H9 (cell line): ENCODE measurements at regions not wholly inside any gene's neighbourhood (a gene's known extent, or its start where the extent isn't known, plus 50 kb on each side); places are given as distances from the start of the nearest gene placed in this dataset.

Source experiments
- DNase-seq: peaks from one replicate; pipeline ENCODE4 v3.0.0-alpha.2; 2017
- H2AFZ ChIP-seq: one replicate; pipeline ENCODE4 v1.6.1; 2013; ENCODE audit warnings: mild to moderate bottlenecking, low read length, control low read depth, moderate library complexity
- H2AK5ac ChIP-seq: 2 replicates; pipeline ENCODE4 v1.6.1; 2013; ENCODE audit warnings: low read length, control low read depth, mixed read lengths; ENCODE audit not compliant: insufficient read length
- H2BK120ac ChIP-seq: one replicate; pipeline ENCODE4 v1.6.1; 2013; ENCODE audit warnings: low read depth, mild to moderate bottlenecking, low read length, control low read depth, inconsistent platforms; ENCODE audit not compliant: poor library complexity, severe bottlenecking
- H2BK12ac ChIP-seq: 2 replicates; pipeline ENCODE4 v1.6.1; 2013; ENCODE audit warnings: low read length, control low read depth, mixed read lengths, low read depth; ENCODE audit not compliant: insufficient read length
- H2BK15ac ChIP-seq: 2 replicates; pipeline ENCODE4 v1.6.1; 2013; ENCODE audit warnings: low read depth, low read length, control low read depth
- H2BK20ac ChIP-seq: one replicate; pipeline ENCODE4 v1.6.1; 2013; ENCODE audit warnings: low read depth, mild to moderate bottlenecking, low read length, control low read depth, inconsistent platforms; ENCODE audit not compliant: poor library complexity, severe bottlenecking
- H2BK5ac ChIP-seq: 2 replicates; pipeline ENCODE4 v1.6.1; 2013; ENCODE audit warnings: low read length, control low read depth, mixed read lengths; ENCODE audit not compliant: insufficient read length
- H3K14ac ChIP-seq: 2 replicates; pipeline ENCODE4 v1.6.1; 2013; ENCODE audit warnings: low read length, control low read depth; ENCODE audit not compliant: insufficient read depth
- H3K18ac ChIP-seq: 2 replicates; pipeline ENCODE4 v1.6.1; 2013; ENCODE audit warnings: low read depth, mild to moderate bottlenecking, mixed read lengths, low read length, control low read depth; ENCODE audit not compliant: insufficient read length
- H3K23ac ChIP-seq: 2 replicates; pipeline ENCODE4 v1.6.1; 2013; ENCODE audit warnings: low read length, control low read depth, mixed read lengths, low read depth; ENCODE audit not compliant: insufficient read length
- H3K23me2 ChIP-seq: 2 replicates; pipeline ENCODE4 v1.6.1; 2013; ENCODE audit warnings: low read depth, mild to moderate bottlenecking, mixed read lengths, low read length, control low read depth; ENCODE audit not compliant: insufficient read length, poor library complexity, severe bottlenecking
- H3K27ac ChIP-seq: 2 replicates; pipeline ENCODE4 v1.5.1; 2013; ENCODE audit warnings: low read length, control low read depth, mixed read lengths, low read depth; ENCODE audit not compliant: insufficient read length
- H3K27me3 ChIP-seq: 2 replicates; pipeline ENCODE4 v1.6.1; 2013; ENCODE audit warnings: low read length, control low read depth, inconsistent platforms; ENCODE audit not compliant: insufficient read depth
- H3K4ac ChIP-seq: 2 replicates; pipeline ENCODE4 v1.6.1; 2013; ENCODE audit warnings: low read depth, mild to moderate bottlenecking, control low read depth, inconsistent platforms, low read length, moderate library complexity
- H3K4me1 ChIP-seq: 2 replicates; pipeline ENCODE4 v1.6.1; 2013; ENCODE audit warnings: low read length, control low read depth, inconsistent platforms; ENCODE audit not compliant: insufficient read depth
- H3K4me2 ChIP-seq: 2 replicates; pipeline ENCODE4 v1.6.1; 2013; ENCODE audit warnings: low read length, control low read depth, mixed read lengths; ENCODE audit not compliant: insufficient read length, insufficient read depth
- H3K56ac ChIP-seq: 2 replicates; pipeline ENCODE4 v1.6.1; 2013; ENCODE audit warnings: low read depth, mild to moderate bottlenecking, mixed read lengths, low read length, control low read depth; ENCODE audit not compliant: insufficient read length
- H3K79me1 ChIP-seq: 2 replicates; pipeline ENCODE4 v1.6.1; 2013; ENCODE audit warnings: low read depth, mild to moderate bottlenecking, moderate library complexity, low read length, control low read depth, inconsistent platforms; ENCODE audit not compliant: insufficient read depth, poor library complexity, severe bottlenecking
- H3K79me2 ChIP-seq: 2 replicates; pipeline ENCODE4 v1.6.1; 2013; ENCODE audit warnings: low read length, control low read depth, inconsistent platforms; ENCODE audit not compliant: insufficient read depth
- H3K9ac ChIP-seq: 2 replicates; pipeline ENCODE4 v1.6.1; 2013; ENCODE audit warnings: low read length, control low read depth, mixed read lengths; ENCODE audit not compliant: insufficient read length; ENCODE audit errors: extremely low read depth
- H3K9me3 ChIP-seq: one replicate; pipeline ENCODE4 v1.6.1; 2013; ENCODE audit warnings: low read depth, low read length, inconsistent platforms; ENCODE audit not compliant: control insufficient read depth
- H3T11ph ChIP-seq: one replicate; pipeline ENCODE4 v1.6.1; 2013; ENCODE audit warnings: mild to moderate bottlenecking, low read length, control low read depth, inconsistent platforms
- H4K20me1 ChIP-seq: one replicate; pipeline ENCODE4 v1.6.1; 2013; ENCODE audit not compliant: control insufficient read depth, insufficient read length, insufficient read depth
- H4K5ac ChIP-seq: 2 replicates; pipeline ENCODE4 v1.6.1; 2013; ENCODE audit warnings: low read depth, mild to moderate bottlenecking, mixed read lengths, low read length, control low read depth; ENCODE audit not compliant: insufficient read length
- H4K8ac ChIP-seq: replicated peaks from 2 replicates; pipeline ENCODE4 v1.6.1; 2013; ENCODE audit warnings: low read length, control low read depth, mixed read lengths, low read depth; ENCODE audit not compliant: insufficient read length
- H4K91ac ChIP-seq: 2 replicates; pipeline ENCODE4 v1.6.1; 2013; ENCODE audit warnings: low read depth, mild to moderate bottlenecking, moderate library complexity, mixed read lengths, low read length, control low read depth; ENCODE audit not compliant: insufficient read length
- H3K27ac Mint-ChIP-seq, 3 experiments: 2 replicates in 2 of 3; 3 replicates in 1 of 3; pipeline ENCODE4 v1.8.0; 2020 to 2021; ENCODE audit warnings: mixed read lengths in 3 of 3, mild to moderate bottlenecking in 1 of 3, moderate library complexity in 1 of 3
- H3K27me3 Mint-ChIP-seq: 2 replicates; pipeline ENCODE4 v1.8.0; 2021; ENCODE audit warnings: low read depth, mild to moderate bottlenecking, moderate library complexity, mixed read lengths
- H3K36me3 Mint-ChIP-seq, 3 experiments: 2 replicates in 2 of 3; 3 replicates in 1 of 3; pipeline ENCODE4 v1.8.0; 2020 to 2021; ENCODE audit warnings: low read depth in 3 of 3, mixed read lengths in 3 of 3; ENCODE audit not compliant: insufficient read depth in 1 of 3
- H3K4me1 Mint-ChIP-seq, 2 experiments: 2 replicates each; pipeline ENCODE4 v1.8.0; 2020; ENCODE audit warnings: mixed read lengths in 2 of 2
- H3K4me3 Mint-ChIP-seq, 2 experiments: 2 replicates in 1 of 2; 3 replicates in 1 of 2; pipeline ENCODE4 v1.8.0; 2020 to 2021; ENCODE audit warnings: mild to moderate bottlenecking in 2 of 2, mixed read lengths in 2 of 2, moderate library complexity in 1 of 2
- H3K9me3 Mint-ChIP-seq, 2 experiments: 2 replicates in 1 of 2; 3 replicates in 1 of 2; pipeline ENCODE4 v1.8.0; 2020; ENCODE audit warnings: mild to moderate bottlenecking in 2 of 2, mixed read lengths in 2 of 2, moderate library complexity in 1 of 2
- CTCF ChIP-seq: fragments of 200-600 bp; sonication (generic); conservative IDR thresholded peaks from 3 replicates; pipeline ENCODE4 v1.8.0; 2021; ENCODE audit warnings: antibody characterized with exemption, mild to moderate bottlenecking
- WGBS: extraction: QIAGEN DNeasy Blood & Tissue Kit; methylation state at CpG from one replicate; pipeline ENCODE4 v1.1.7; 2013; ENCODE audit warnings: missing lambda C conversion rate, low lambda C conversion rate, mixed read lengths; ENCODE audit not compliant: insufficient read length; ENCODE audit errors: extremely low coverage; 5-methylcytosine and 5-hydroxymethylcytosine counted together

DNA sequence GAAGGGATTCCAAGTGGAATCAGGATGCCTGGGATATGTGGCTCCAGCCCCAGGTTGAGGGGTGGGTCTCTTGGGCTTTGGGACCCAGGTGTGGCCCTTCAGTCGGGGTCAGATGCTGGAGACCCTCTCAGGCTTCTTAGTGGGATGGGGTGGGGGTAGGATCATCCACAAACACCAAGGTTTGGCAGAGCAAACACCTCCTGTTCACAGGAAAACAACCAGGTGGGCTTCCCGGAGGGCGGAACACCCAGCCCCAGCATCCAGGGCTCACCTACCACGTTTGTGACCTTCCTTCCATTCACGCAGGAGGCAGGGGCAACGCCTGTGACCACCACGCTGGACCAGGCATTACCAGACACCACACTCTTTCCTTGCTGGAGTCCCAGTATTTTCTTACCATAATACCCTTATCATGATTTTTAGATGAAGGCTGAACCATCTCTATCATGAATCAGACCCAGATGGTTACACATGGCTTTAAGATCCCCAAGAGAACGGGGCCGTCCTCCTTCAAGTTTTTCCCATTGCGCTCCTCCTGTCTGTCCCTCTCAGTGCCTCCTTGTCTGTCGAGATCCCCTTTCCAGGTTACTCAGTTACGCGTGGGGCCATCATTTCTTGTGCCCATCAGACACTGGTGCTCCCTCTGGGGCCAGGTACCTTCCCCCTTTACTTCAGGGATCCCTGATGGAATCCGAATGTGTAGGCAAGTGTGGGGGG, 428.2 kb downstream of the NPHP4 start:
- Mint-ChIP-seq H3K27me3 (peaks cover 7% of the 10 kb centered on the region), H3K27ac (no peak overlapping the region), H3K36me3 (peaks cover 0 to 1% (median under 1%) of the 10 kb centered on the region in 3 experiments; a peak in 2 of 7 replicates), H3K4me3 (no peak overlapping the region), H3K9me3 (peaks cover 8 to 10% of the 10 kb centered on the region in 2 experiments), H3K4me1 (no peaks in the 10 kb centered on the region)
- no peak overlapping the region for H2AFZ ChIP-seq
- no peaks in the 10 kb centered on the region for H3K27me3 ChIP-seq
- no peak overlapping the region for H3K56ac ChIP-seq
- H4K20me1 ChIP-seq: no peaks in the 10 kb centered on the region
- no peak overlapping the region for H3T11ph ChIP-seq
- no peaks in the 10 kb centered on the region for H3K9me3 ChIP-seq
- no peaks in the 10 kb centered on the region for H3K23me2 ChIP-seq
- H3K27ac ChIP-seq: no peak overlapping the region
- H2BK15ac ChIP-seq: no peak overlapping the region
- no peaks in the 10 kb centered on the region for H3K79me2 ChIP-seq
- no peak overlapping the region for H3K18ac ChIP-seq
- H4K5ac ChIP-seq: no peak overlapping the region
- H4K91ac ChIP-seq: no peak overlapping the region
- no peak overlapping the region for H2BK20ac ChIP-seq
- no peak for DNase-seq
- H2BK12ac ChIP-seq: no peak overlapping the region
- no peak overlapping the region for H4K8ac ChIP-seq
- H3K4me2 ChIP-seq: no peak overlapping the region
- H3K4me1 ChIP-seq: no peaks in the 10 kb centered on the region
- H3K23ac ChIP-seq: no peak overlapping the region
- no peak overlapping the region for H2BK120ac ChIP-seq
- H3K9ac ChIP-seq: no peak overlapping the region
- no peak overlapping the region for H2AK5ac ChIP-seq
- TF ChIP-seq CTCF: no peak
- no CpG with 5 or more reads among the region's 14 CpGs for WGBS
- H3K4ac ChIP-seq: no peak overlapping the region
- H3K79me1 ChIP-seq: no peaks in the 10 kb centered on the region
- H2BK5ac ChIP-seq: no peak overlapping the region
- no peak overlapping the region for H3K14ac ChIP-seq
